ENCODE measurements at regions not wholly inside any gene's neighbourhood (a gene's known extent, or its start where the extent isn't known, plus 50 kb on each side); places are given as distances from the start of the nearest gene placed in this dataset.

DNA sequence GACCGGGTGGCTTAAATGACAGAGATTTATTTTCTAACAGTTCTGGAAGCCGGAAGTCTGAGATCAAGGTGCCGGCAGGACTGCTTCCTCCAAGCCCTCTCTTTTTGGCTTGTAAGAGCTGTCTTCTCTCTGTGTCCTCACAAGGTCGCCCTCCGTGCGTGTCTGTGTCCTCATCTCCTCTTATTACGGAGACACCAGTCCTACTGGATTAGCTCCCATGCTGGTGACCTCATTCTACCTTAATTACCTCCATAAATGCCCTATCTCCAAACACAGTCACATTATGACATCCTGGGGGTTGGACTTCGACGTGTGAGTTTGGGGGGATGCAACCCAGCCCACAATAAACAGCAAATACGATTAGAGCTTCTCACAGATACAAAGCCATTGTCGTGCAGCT, 161.5 kb downstream of the FOXL1 start:
- CTCF ChIA-PET = no interaction called here
- TF ChIP-seq, protein P1, sequence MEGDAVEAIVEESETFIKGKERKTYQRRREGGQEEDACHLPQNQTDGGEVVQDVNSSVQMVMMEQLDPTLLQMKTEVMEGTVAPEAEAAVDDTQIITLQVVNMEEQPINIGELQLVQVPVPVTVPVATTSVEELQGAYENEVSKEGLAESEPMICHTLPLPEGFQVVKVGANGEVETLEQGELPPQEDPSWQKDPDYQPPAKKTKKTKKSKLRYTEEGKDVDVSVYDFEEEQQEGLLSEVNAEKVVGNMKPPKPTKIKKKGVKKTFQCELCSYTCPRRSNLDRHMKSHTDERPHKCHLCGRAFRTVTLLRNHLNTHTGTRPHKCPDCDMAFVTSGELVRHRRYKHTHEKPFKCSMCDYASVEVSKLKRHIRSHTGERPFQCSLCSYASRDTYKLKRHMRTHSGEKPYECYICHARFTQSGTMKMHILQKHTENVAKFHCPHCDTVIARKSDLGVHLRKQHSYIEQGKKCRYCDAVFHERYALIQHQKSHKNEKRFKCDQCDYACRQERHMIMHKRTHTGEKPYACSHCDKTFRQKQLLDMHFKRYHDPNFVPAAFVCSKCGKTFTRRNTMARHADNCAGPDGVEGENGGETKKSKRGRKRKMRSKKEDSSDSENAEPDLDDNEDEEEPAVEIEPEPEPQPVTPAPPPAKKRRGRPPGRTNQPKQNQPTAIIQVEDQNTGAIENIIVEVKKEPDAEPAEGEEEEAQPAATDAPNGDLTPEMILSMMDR (conservative IDR thresholded peaks at IDR 0.05; ENCODE audit: low read depth) = no peak

DNA sequence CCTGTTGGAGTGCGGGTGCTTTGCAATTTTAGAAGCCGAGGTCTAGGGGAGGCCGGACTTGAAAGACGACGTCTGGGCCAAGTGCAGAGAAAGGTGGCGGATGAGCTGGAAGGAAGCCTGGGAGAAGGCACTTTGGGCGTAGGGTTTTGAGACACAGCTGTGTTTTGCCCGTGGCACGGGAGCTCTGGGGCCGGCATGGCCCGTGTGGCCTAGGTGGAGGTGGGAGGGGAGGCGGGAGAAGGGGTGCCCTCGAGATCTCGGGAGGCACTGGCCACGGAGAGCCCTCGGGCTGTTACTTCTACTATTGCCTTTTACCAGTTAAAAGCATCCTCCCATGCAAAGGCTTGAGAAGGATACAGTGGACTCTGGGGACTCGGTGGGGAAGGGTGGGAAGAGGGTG, 161.9 kb downstream of the FOXL1 start:
- TF ChIP-seq, protein P1 (conservative IDR thresholded peaks at IDR 0.05; ENCODE audit: low read depth) = no peak
- no peak for DNase-seq (ENCODE audit: low spot score)
- POLR2A ChIA-PET (ENCODE audit: low non-redundant PET) = no interaction called here
- no peak overlapping the region for H3K27ac ChIP-seq
- CTCF ChIA-PET = no interaction called here

More for the DNA sequence above, 161.5 kb downstream of the FOXL1 start:
- H3K27ac ChIP-seq = no peak overlapping the region
- DNase-seq (ENCODE audit: low spot score) = no peak
- POLR2A ChIA-PET (ENCODE audit: low non-redundant PET) = no interaction called here

DNA sequence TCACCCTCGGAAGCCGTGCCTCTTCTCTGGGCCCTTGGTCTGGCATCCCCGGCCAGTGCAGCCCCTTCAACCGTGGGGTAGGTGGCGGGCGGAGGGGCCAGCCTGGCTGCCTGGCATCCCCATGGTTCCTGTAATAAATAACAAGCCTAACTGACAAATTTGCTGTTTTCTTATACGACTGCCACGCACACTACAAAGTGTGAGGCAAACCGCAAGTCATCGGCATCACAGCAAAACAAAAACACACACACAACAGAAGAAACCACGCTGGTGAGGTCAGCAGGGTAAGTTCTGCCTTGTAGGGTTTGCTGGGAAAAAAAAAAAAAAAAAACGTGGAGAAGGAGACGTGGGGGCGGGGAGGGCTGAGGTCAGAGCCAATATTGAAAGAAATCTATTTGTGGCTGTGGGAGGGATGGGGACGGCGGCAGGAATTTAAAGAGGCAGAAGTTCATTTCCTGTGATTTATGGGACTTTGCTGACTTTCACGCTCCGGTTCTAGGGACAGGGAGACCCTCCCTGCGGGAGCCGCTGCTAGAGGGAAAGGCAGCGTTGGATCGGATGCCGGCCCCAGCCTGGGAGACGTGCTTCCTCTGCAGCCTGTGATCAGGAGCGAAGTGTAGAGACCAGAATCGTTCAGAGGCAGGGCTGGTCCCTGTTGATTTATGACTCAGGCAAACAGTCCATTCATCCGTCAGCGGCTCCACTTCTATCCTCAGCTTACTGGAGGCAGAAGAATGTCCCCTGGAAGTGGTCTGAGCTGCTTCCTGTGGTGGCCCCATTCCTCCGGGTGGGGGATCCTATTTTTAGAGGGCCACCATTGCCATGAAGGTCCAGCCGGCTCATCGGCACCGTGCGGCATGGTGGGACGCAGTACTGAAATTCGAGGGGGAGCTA, 162.8 kb downstream of the FOXL1 start:
- ChIA-PET CTCF (no interaction called here), POLR2A (ENCODE audit: low non-redundant PET) (no interaction called here)
- peak; percentile 27 for DNase-seq (ENCODE audit: low spot score)
- TF ChIP-seq, protein P1 (conservative IDR thresholded peaks at IDR 0.05; ENCODE audit: low read depth) = no peak
- peak overlapping the region; percentile 29; the same call in 1 of the 2 replicates for H3K27ac ChIP-seq

DNA sequence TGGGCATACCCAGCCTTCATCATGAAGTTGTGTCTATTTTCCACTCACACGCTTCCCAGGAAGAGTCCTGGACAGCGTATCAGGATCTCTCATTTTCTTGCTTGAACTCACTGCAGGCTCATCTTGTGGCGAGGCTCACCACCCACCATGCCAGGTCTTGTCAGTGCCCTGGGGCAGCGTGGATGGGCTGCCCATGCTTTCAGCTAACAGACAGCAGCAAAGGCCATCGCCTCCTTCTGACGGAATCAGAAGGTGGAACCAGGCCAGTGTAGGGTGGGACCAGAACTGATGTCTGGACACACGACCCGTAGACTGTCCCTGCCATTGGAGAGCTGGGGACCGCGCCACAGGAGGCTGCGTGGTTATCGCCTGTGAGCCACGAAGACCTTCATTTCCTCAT, 169.4 kb downstream of the FOXL1 start:
- TF ChIP-seq, protein P1 (conservative IDR thresholded peaks at IDR 0.05; ENCODE audit: low read depth) = no peak
- no peak for DNase-seq (ENCODE audit: low spot score)
- ChIA-PET POLR2A (ENCODE audit: low non-redundant PET) (no interaction called here), CTCF (no interaction called here)
- H3K27ac ChIP-seq = no peak overlapping the region

DNA sequence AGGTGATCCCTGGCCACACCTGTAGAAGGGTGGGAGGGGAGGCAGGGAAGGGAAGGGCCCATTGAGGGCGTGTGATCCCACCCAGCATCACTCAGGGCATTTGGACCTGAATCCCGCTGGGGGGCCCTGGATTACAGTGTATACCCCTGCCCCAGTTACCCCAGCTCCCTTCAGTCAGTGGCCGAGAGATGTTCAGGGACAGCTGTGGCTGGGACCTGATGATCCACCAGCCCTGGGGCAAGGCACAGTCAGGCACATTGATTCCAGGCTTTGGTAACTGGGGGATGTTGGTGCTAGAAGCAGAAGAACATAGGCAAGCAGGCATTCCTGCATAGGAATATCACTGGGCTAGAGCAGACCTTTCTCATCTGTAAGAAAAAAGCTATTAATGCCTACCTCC, 170.3 kb downstream of the FOXL1 start:
- no peak for DNase-seq (ENCODE audit: low spot score)
- TF ChIP-seq, protein P1 (conservative IDR thresholded peaks at IDR 0.05; ENCODE audit: low read depth) = no peak
- CTCF ChIA-PET = no interaction called here
- POLR2A ChIA-PET (ENCODE audit: low non-redundant PET) = no interaction called here
- no peak overlapping the region for H3K27ac ChIP-seq

DNA sequence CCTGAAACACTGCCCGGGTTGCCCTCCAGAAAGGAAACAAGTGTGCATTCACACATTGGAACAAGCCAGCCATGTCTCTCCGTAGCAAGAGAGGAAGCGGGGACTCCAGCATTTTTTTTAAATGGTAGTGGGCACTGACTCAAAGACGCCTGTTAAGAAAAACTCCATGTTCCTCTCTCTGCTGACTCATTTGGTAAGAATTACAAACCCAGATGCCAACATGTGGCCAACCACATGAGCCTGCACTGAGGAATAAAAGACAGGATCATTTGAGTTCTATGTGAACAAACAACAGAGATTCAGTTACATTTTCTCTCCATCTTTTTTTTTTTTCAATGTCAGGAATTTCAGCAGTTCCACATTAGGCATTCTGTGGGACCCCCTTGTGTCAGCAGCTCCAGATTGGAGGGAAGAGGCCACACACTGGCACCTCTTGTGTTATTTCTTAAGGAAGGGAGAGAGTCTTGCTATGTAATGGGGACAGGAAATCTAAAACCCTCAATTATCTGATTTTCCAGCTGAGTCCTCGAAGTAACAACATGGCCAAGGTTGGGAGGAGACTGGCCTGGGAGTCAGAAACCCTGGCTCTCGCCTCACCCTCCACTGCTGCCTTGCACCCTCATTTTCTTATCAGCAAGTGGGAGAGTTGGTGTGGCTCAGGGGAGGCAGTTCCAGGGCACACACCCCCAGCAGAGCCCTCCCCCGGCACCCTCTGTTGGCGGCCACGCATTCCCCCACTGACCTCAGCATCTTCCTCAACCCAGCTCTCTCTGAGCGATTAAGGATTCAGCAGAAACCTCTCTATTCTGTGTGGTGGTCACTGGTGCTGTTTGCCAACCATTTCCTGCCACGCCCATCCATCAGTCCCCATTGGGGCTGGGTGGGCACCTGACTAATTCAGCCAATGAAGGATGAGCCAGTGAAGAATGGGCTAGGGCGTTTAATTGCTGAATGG, 173.0 kb downstream of the FOXL1 start:
- peak; percentile 63 for DNase-seq (ENCODE audit: low spot score)
- POLR2A ChIA-PET (ENCODE audit: low non-redundant PET) = no interaction called here
- peak overlapping the region; percentile 89 for H3K27ac ChIP-seq
- TF ChIP-seq, protein P1 (conservative IDR thresholded peaks at IDR 0.05; ENCODE audit: low read depth) = no peak
- CTCF ChIA-PET = interaction anchor here (0.6 to 1.0 kb wide), 3 partner anchors 13 to 37 kb away, joined by 3 read pairs; no protein-coding TSS in a partner anchor

All from RWPE1 (cell line).